SK-N-SH treated with all-trans-retinoic acid at 6 μM for 48 hours (cell line): ENCODE measurements at regions not wholly inside any gene's neighbourhood (a gene's known extent, or its start where the extent isn't known, plus 50 kb on each side); places are given as distances from the start of the nearest gene placed in this dataset.

Experiments used
- ATAC-seq: fragments of 200-7000 bp; cut with Tn5 transposase; 3 replicates; pipeline ENCODE4 v1.9.1; 2020; ENCODE audit warnings: mild to moderate bottlenecking, moderate library complexity
- ARNTL ChIP-seq: fragments of 450-650 bp; formaldehyde crosslinking; IDR thresholded peaks from 2 replicates; pipeline ENCODE4 v1.5.0; 2020; ENCODE audit warnings: low read depth, mild to moderate bottlenecking, moderate library complexity, borderline replicate concordance
- CSDC2 ChIP-seq: fragments of 250-450 bp; sonication (Bioruptor Pico); IDR thresholded peaks from 2 replicates; pipeline ENCODE4 v1.5.0; 2020; ENCODE audit warnings: mild to moderate bottlenecking, moderate library complexity
- ESRRG ChIP-seq: fragments of 250-450 bp; sonication (Bioruptor Pico); IDR thresholded peaks from 2 replicates; pipeline ENCODE4 v1.6.1; 2021; ENCODE audit warnings: mild to moderate bottlenecking
- GLIS3 ChIP-seq: fragments of 250-450 bp; sonication (Bioruptor Pico); IDR thresholded peaks from 2 replicates; pipeline ENCODE4 v1.5.0; 2020; ENCODE audit warnings: mild to moderate bottlenecking, moderate library complexity
- ISL1 ChIP-seq: fragments of 250-450 bp; sonication (Bioruptor Pico); IDR thresholded peaks from 2 replicates; pipeline ENCODE4 v2.1.2; 2022; ENCODE audit warnings: mild to moderate bottlenecking, moderate library complexity
- OSR1 ChIP-seq: fragments of 250-450 bp; sonication (Bioruptor Pico); IDR thresholded peaks from 2 replicates; pipeline ENCODE4 v1.8.0; 2022; ENCODE audit warnings: moderate library complexity, mild to moderate bottlenecking, inconsistent platforms
- PPARA ChIP-seq: fragments of 250-450 bp; sonication (Bioruptor Pico); IDR thresholded peaks from 2 replicates; pipeline ENCODE4 v1.5.0; 2020; ENCODE audit warnings: mild to moderate bottlenecking, borderline replicate concordance
- RARB ChIP-seq: fragments of 250-450 bp; sonication (Bioruptor Pico); IDR thresholded peaks from 2 replicates; pipeline ENCODE4 v1.8.0; 2021; ENCODE audit warnings: mild to moderate bottlenecking, moderate library complexity
- SNAI2 ChIP-seq: fragments of 250-450 bp; sonication (Bioruptor Pico); IDR thresholded peaks from 2 replicates; pipeline ENCODE4 v1.5.0; 2020; ENCODE audit warnings: mild to moderate bottlenecking, moderate library complexity
- TCF4 ChIP-seq: fragments of 250-450 bp; sonication (Bioruptor Pico); IDR thresholded peaks from 2 replicates; pipeline ENCODE4 v1.8.0; 2021; ENCODE audit warnings: mild to moderate bottlenecking, moderate library complexity, borderline replicate concordance
- TOX ChIP-seq: fragments of 250-450 bp; sonication (Bioruptor Pico); IDR thresholded peaks from 2 replicates; pipeline ENCODE4 v1.8.0; 2021; ENCODE audit warnings: mild to moderate bottlenecking, moderate library complexity, borderline replicate concordance
- ZC3H10 ChIP-seq: fragments of 250-450 bp; sonication (Bioruptor Pico); IDR thresholded peaks from 2 replicates; pipeline ENCODE4 v1.5.1; 2021; ENCODE audit warnings: mild to moderate bottlenecking, moderate library complexity
- ZFP30 ChIP-seq: fragments of 450-650 bp; formaldehyde crosslinking; IDR thresholded peaks from 2 replicates; pipeline ENCODE4 v1.5.0; 2022; ENCODE audit warnings: mild to moderate bottlenecking, moderate library complexity
- ZNF565 ChIP-seq: fragments of 450-650 bp; formaldehyde crosslinking; conservative IDR thresholded peaks from 2 replicates; pipeline ENCODE4 v1.5.0; 2020; ENCODE audit warnings: low read depth, mild to moderate bottlenecking, moderate library complexity
- ZNF70 ChIP-seq: fragments of 450-650 bp; formaldehyde crosslinking; IDR thresholded peaks from 2 replicates; pipeline ENCODE4 v1.5.0; 2020; ENCODE audit warnings: mild to moderate bottlenecking, moderate library complexity
- ZNF8 ChIP-seq: fragments of 450-650 bp; formaldehyde crosslinking; IDR thresholded peaks from 2 replicates; pipeline ENCODE4 v1.5.0; 2020; ENCODE audit warnings: mild to moderate bottlenecking, moderate library complexity
- TF ChIP-seq, protein P1 (sequence below): fragments of 250-450 bp; sonication (Bioruptor Pico); IDR thresholded peaks from 2 replicates; pipeline ENCODE4 v1.8.0; 2021; ENCODE audit warnings: low read depth, mild to moderate bottlenecking, moderate library complexity, borderline replicate concordance
- TF ChIP-seq, protein P2 (sequence below): fragments of 250-450 bp; sonication (Bioruptor Pico); IDR thresholded peaks from 2 replicates; pipeline ENCODE4 v1.5.0; 2020; ENCODE audit warnings: mild to moderate bottlenecking, moderate library complexity
- TF ChIP-seq, protein P3 (sequence below): fragments of 250-450 bp; sonication (Bioruptor Pico); IDR thresholded peaks from 2 replicates; pipeline ENCODE4 v1.8.0; 2020; ENCODE audit warnings: mild to moderate bottlenecking, moderate library complexity, borderline replicate concordance
- TF ChIP-seq, protein P4 (sequence below): fragments of 250-450 bp; sonication (Bioruptor Pico); IDR thresholded peaks from 2 replicates; pipeline ENCODE4 v1.5.1; 2021; ENCODE audit warnings: mild to moderate bottlenecking, moderate library complexity
- TF ChIP-seq, protein P5 (sequence below): fragments of 250-450 bp; sonication (Bioruptor Pico); IDR thresholded peaks from 2 replicates; pipeline ENCODE4 v1.5.1; 2020; ENCODE audit warnings: low read depth, mild to moderate bottlenecking, moderate library complexity

DNA sequence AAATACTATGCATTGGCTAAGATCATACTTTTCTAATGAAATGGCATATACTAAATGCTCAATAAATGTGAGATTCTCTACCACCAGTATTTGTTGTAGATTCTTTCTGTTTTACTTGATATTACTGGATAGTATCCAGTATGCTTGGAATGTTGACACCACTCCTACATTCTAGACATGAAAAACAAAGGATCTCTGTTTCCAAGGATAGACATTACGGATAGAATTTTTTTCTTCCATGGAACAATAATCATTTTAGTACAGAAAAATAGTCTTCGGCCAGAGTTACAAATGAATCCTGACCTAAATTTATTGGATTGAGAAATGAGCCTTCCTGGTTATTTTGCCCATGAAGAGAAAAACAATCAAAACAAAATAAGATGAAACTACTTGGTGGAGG is 258.2 kb upstream of the NT5E start:
- TF ChIP-seq CSDC2 (CRISPR knock-in tag) (no peak), TOX (no peak), PPARA (CRISPR knock-in tag) (no peak), OSR1 (CRISPR knock-in tag) (no peak), GLIS3 (CRISPR knock-in tag) (no peak), ZFP30 (CRISPR knock-in tag) (no peak), ISL1 (CRISPR knock-in tag) (no peak), SNAI2 (CRISPR knock-in tag) (no peak), ZC3H10 (no peak)
- TF ChIP-seq, protein P1, sequence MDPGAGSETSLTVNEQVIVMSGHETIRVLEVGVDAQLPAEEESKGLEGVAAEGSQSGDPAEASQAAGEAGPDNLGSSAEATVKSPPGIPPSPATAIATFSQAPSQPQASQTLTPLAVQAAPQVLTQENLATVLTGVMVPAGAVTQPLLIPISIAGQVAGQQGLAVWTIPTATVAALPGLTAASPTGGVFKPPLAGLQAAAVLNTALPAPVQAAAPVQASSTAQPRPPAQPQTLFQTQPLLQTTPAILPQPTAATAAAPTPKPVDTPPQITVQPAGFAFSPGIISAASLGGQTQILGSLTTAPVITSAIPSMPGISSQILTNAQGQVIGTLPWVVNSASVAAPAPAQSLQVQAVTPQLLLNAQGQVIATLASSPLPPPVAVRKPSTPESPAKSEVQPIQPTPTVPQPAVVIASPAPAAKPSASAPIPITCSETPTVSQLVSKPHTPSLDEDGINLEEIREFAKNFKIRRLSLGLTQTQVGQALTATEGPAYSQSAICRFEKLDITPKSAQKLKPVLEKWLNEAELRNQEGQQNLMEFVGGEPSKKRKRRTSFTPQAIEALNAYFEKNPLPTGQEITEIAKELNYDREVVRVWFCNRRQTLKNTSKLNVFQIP (CRISPR knock-in tag), result no peak
- TF ChIP-seq, protein P2, sequence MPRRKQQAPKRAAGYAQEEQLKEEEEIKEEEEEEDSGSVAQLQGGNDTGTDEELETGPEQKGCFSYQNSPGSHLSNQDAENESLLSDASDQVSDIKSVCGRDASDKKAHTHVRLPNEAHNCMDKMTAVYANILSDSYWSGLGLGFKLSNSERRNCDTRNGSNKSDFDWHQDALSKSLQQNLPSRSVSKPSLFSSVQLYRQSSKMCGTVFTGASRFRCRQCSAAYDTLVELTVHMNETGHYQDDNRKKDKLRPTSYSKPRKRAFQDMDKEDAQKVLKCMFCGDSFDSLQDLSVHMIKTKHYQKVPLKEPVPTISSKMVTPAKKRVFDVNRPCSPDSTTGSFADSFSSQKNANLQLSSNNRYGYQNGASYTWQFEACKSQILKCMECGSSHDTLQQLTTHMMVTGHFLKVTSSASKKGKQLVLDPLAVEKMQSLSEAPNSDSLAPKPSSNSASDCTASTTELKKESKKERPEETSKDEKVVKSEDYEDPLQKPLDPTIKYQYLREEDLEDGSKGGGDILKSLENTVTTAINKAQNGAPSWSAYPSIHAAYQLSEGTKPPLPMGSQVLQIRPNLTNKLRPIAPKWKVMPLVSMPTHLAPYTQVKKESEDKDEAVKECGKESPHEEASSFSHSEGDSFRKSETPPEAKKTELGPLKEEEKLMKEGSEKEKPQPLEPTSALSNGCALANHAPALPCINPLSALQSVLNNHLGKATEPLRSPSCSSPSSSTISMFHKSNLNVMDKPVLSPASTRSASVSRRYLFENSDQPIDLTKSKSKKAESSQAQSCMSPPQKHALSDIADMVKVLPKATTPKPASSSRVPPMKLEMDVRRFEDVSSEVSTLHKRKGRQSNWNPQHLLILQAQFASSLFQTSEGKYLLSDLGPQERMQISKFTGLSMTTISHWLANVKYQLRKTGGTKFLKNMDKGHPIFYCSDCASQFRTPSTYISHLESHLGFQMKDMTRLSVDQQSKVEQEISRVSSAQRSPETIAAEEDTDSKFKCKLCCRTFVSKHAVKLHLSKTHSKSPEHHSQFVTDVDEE (CRISPR knock-in tag), result no peak
- TF ChIP-seq, protein P3, sequence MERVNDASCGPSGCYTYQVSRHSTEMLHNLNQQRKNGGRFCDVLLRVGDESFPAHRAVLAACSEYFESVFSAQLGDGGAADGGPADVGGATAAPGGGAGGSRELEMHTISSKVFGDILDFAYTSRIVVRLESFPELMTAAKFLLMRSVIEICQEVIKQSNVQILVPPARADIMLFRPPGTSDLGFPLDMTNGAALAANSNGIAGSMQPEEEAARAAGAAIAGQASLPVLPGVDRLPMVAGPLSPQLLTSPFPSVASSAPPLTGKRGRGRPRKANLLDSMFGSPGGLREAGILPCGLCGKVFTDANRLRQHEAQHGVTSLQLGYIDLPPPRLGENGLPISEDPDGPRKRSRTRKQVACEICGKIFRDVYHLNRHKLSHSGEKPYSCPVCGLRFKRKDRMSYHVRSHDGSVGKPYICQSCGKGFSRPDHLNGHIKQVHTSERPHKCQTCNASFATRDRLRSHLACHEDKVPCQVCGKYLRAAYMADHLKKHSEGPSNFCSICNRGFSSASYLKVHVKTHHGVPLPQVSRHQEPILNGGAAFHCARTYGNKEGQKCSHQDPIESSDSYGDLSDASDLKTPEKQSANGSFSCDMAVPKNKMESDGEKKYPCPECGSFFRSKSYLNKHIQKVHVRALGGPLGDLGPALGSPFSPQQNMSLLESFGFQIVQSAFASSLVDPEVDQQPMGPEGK, result no peak
- TF ChIP-seq, protein P4, sequence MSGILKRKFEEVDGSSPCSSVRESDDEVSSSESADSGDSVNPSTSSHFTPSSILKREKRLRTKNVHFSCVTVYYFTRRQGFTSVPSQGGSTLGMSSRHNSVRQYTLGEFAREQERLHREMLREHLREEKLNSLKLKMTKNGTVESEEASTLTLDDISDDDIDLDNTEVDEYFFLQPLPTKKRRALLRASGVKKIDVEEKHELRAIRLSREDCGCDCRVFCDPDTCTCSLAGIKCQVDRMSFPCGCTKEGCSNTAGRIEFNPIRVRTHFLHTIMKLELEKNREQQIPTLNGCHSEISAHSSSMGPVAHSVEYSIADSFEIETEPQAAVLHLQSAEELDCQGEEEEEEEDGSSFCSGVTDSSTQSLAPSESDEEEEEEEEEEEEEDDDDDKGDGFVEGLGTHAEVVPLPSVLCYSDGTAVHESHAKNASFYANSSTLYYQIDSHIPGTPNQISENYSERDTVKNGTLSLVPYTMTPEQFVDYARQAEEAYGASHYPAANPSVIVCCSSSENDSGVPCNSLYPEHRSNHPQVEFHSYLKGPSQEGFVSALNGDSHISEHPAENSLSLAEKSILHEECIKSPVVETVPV, result no peak
- ATAC-seq, result no peak

DNA sequence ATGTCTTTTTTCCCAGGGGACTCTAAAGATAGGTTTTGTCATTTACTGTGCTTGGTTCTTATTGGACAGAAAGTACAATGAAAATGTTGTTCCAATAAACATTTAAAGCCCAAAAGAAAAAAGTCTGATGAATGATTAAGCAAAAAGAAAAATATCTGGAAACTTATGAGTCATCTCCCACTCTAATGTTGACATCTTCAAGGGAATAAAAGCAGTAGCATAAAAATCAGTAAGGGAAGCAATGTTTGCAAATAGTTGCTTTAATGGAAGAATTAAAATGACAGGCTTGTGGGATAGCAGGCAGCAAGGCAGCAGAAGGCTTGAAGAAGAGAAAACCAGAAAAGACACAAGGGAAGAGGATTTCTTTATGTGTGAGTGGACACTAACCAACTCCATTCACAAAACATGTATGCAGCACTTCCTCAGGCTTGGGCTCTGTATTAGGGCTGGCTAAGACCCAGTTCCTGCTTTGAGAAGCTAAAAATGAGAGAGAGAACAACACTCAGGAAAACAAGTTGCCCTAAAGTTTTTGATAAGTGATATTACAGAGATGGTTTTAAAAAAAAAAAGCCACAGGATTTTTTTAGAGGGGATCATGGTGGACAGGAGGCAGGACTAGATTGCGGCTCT is 263.2 kb upstream of the NT5E start:
- no peak for ATAC-seq
- TF ChIP-seq TOX (no peak), TCF4 (CRISPR knock-in tag) (no peak), ARNTL (no peak), PPARA (CRISPR knock-in tag) (no peak), ZFP30 (CRISPR knock-in tag) (no peak), ZNF565 (no peak), GLIS3 (CRISPR knock-in tag) (no peak), ESRRG (CRISPR knock-in tag) (no peak), SNAI2 (CRISPR knock-in tag) (no peak), ZNF8 (CRISPR knock-in tag) (no peak), OSR1 (CRISPR knock-in tag) (no peak), ZNF70 (CRISPR knock-in tag) (no peak), RARB (CRISPR knock-in tag) (no peak)
- TF ChIP-seq, protein P3, result no peak
- TF ChIP-seq, protein P1 (CRISPR knock-in tag), result no peak
- TF ChIP-seq, protein P4, result no peak
- TF ChIP-seq, protein P2 (CRISPR knock-in tag), result no peak
- TF ChIP-seq, protein P5, sequence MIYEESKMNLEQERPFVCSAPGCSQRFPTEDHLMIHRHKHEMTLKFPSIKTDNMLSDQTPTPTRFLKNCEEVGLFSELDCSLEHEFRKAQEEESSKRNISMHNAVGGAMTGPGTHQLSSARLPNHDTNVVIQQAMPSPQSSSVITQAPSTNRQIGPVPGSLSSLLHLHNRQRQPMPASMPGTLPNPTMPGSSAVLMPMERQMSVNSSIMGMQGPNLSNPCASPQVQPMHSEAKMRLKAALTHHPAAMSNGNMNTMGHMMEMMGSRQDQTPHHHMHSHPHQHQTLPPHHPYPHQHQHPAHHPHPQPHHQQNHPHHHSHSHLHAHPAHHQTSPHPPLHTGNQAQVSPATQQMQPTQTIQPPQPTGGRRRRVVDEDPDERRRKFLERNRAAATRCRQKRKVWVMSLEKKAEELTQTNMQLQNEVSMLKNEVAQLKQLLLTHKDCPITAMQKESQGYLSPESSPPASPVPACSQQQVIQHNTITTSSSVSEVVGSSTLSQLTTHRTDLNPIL, result no peak
